HCT116 (cell line): ENCODE measurements at regions not wholly inside any gene's neighbourhood (a gene's known extent, or its start where the extent isn't known, plus 50 kb on each side); places are given as distances from the start of the nearest gene placed in this dataset.

Experiments used
- ATAC-seq: fragments of 200-7000 bp; cut with Tn5 transposase; 2 replicates; pipeline ENCODE4 v1.9.1; 2020; ENCODE audit warnings: mild to moderate bottlenecking, moderate library complexity
- BruUV-seq: library from RNA; stranded (reverse); fragments of 400-500 nt; replicated peaks from 2 replicates; lab custom pipeline; 2021; lab: Mats Ljungman, UMichigan
- CTCF ChIA-PET: fragments of 300-600 bp; sonication (Branson Sonifier 250); formaldehyde crosslinking; loops from one replicate; lab custom pipeline; 2021; ENCODE audit warnings: antibody characterized with exemption; lab: Charles Lee
- POLR2A ChIA-PET: fragments of 300-600, 350-600 bp; sonication (Branson Sonifier 250); formaldehyde crosslinking; loops from one replicate; lab custom pipeline; 2021; ENCODE audit warnings: antibody characterized with exemption; lab: Charles Lee
- RAD21 ChIA-PET, 2 experiments: fragments of 300-600 bp; sonication (Branson Sonifier 250); formaldehyde crosslinking; loops; one replicate each; lab custom pipeline; 2023; ENCODE audit warnings: low total read pairs in 2 of 2; ENCODE audit not compliant: uncharacterized antibody in 2 of 2, unreplicated experiment in 2 of 2, low non-redundant PET in 1 of 2; lab: Charles Lee
- DNase-seq: peaks from one replicate; pipeline ENCODE4 v3.0.0-alpha.2; 2010; ENCODE audit warnings: low read depth, low spot score
- H2AFZ ChIP-seq: fragments of 200-600 bp; shearing (Covaris generic), sonication (generic); 2 replicates; pipeline ENCODE4 v1.6.1; 2017; ENCODE audit warnings: low read depth, mixed run types, mixed read lengths, antibody characterized with exemption, low read length; ENCODE audit not compliant: poor library complexity, severe bottlenecking
- H3K27ac ChIP-seq: 2 replicates; pipeline ENCODE4 v1.5.1; 2012; ENCODE audit warnings: low read depth, low read length
- H3K27me3 ChIP-seq: fragments of 200-600 bp; sonication (generic); 2 replicates; pipeline ENCODE4 v1.6.1; 2016; ENCODE audit warnings: mixed run types, low read length, mixed read lengths; ENCODE audit not compliant: insufficient read depth
- H3K36me3 ChIP-seq, 2 experiments: fragments of 200-500 bp in 1 of 2; fragments of 200-600 bp in 1 of 2; sonication (Bioruptor generic) in 1 of 2; sonication (generic) in 1 of 2; 2 replicates each; pipeline versions ENCODE4 v1.5.1 to v1.6.1; 2014 to 2016; ENCODE audit warnings: low read length in 2 of 2, inconsistent platforms in 1 of 2, mixed read lengths in 1 of 2, mixed run types in 1 of 2; ENCODE audit not compliant: insufficient read depth in 2 of 2, control insufficient read depth in 1 of 2
- H3K4me1 ChIP-seq, 2 experiments: fragments of 200-600 bp in 1 of 2; sonication (generic) in 1 of 2; 2 replicates each; pipeline versions ENCODE4 v1.5.1 to v1.6.1; 2012 to 2017; ENCODE audit warnings: low read length in 2 of 2, inconsistent platforms in 1 of 2, mild to moderate bottlenecking in 1 of 2, mixed read lengths in 1 of 2, mixed run types in 1 of 2, moderate library complexity in 1 of 2; ENCODE audit not compliant: insufficient read depth in 2 of 2, control insufficient read depth in 1 of 2
- H3K4me2 ChIP-seq: fragments of 200-600 bp; sonication (generic); 2 replicates; pipeline ENCODE4 v1.6.1; 2017; ENCODE audit warnings: mixed run types, low read length, mixed read lengths
- H3K4me3 ChIP-seq, 2 experiments: fragments of 200-600 bp in 1 of 2; sonication (generic) in 1 of 2; replicated peaks in 1 of 2; 2 replicates each; pipeline ENCODE4 v1.5.1; 2011 to 2016; ENCODE audit warnings: low read length in 2 of 2, control low read depth in 1 of 2, low read depth in 1 of 2, mild to moderate bottlenecking in 1 of 2, mixed read lengths in 1 of 2, mixed run types in 1 of 2
- H3K79me2 ChIP-seq: fragments of 200-600 bp; sonication (generic); 2 replicates; pipeline ENCODE4 v1.6.1; 2017; ENCODE audit warnings: mild to moderate bottlenecking, mixed run types, low read length, moderate library complexity, mixed read lengths; ENCODE audit not compliant: insufficient read depth
- H3K9ac ChIP-seq: fragments of 200-600 bp; sonication (generic); 2 replicates; pipeline ENCODE4 v1.6.1; 2016; ENCODE audit warnings: low read length, mixed read lengths
- H3K9me2 ChIP-seq: fragments of 200-600 bp; sonication (generic), shearing (Covaris generic); 2 replicates; pipeline ENCODE4 v1.6.1; 2017; ENCODE audit warnings: mixed run types, mild to moderate bottlenecking, moderate library complexity; ENCODE audit not compliant: insufficient read depth
- H3K9me3 ChIP-seq, 2 experiments: fragments of 200-500 bp in 1 of 2; fragments of 200-600 bp in 1 of 2; sonication (Bioruptor generic) in 1 of 2; sonication (generic) in 1 of 2; 2 replicates each; pipeline ENCODE4 v1.6.1; 2014 to 2017; ENCODE audit warnings: low read length in 2 of 2, mixed read lengths in 2 of 2, inconsistent platforms in 1 of 2, low read depth in 1 of 2, mild to moderate bottlenecking in 1 of 2, mixed run types in 1 of 2, moderate library complexity in 1 of 2; ENCODE audit not compliant: control insufficient read depth in 1 of 2, insufficient read depth in 1 of 2
- H4K20me1 ChIP-seq: fragments of 200-600 bp; sonication (generic), shearing (Covaris generic); 2 replicates; pipeline ENCODE4 v1.6.1; 2017; ENCODE audit warnings: mixed run types, mild to moderate bottlenecking, moderate library complexity; ENCODE audit not compliant: insufficient read depth
- CBX3 ChIP-seq: IDR thresholded peaks from 2 replicates; pipeline ENCODE4 v1.6.1; 2012; ENCODE audit warnings: low read depth
- ELF1 ChIP-seq: IDR thresholded peaks from 2 replicates; pipeline ENCODE4 v1.6.1; 2012; ENCODE audit warnings: low read depth, borderline replicate concordance
- EZH2phosphoT487 ChIP-seq: fragments of 200-600 bp; IDR thresholded peaks from 2 replicates; pipeline ENCODE4 v1.6.1; 2018; ENCODE audit warnings: antibody characterized with exemption, borderline replicate concordance
- JUND ChIP-seq: IDR thresholded peaks from 2 replicates; pipeline ENCODE4 v1.6.1; 2012
- POLR2AphosphoS5 ChIP-seq: IDR thresholded peaks from 2 replicates; pipeline ENCODE4 v1.6.1; 2011; ENCODE audit warnings: mild to moderate bottlenecking, low read depth, low read length, moderate library complexity
- RAD21 ChIP-seq: IDR thresholded peaks from 2 replicates; pipeline ENCODE4 v1.6.1; 2012; ENCODE audit warnings: low read depth, mild to moderate bottlenecking
- REST ChIP-seq: IDR thresholded peaks from 2 replicates; pipeline ENCODE4 v1.6.1; 2012; ENCODE audit warnings: low read depth
- SP1 ChIP-seq: IDR thresholded peaks from 2 replicates; pipeline ENCODE4 v1.6.1; 2012; ENCODE audit warnings: low read depth
- SRF ChIP-seq: IDR thresholded peaks from 2 replicates; pipeline ENCODE4 v1.6.1; 2012; ENCODE audit warnings: low read depth
- TCF7L2 ChIP-seq: IDR thresholded peaks from 2 replicates; pipeline ENCODE4 v1.7.0; 2011; ENCODE audit warnings: borderline replicate concordance, inconsistent platforms; ENCODE audit not compliant: insufficient read depth, insufficient read length; ENCODE audit errors: extremely low read depth
- ZFX ChIP-seq: fragments of 450-650 bp; IDR thresholded peaks from 2 replicates; pipeline ENCODE4 v1.6.1; 2017
- ZNF274 ChIP-seq: fragments of 200-500 bp; sonication (Bioruptor generic); IDR thresholded peaks from 2 replicates; pipeline ENCODE4 v1.6.1; 2014; ENCODE audit warnings: mild to moderate bottlenecking, low read depth, low read length, inconsistent platforms
- intact Hi-C: fragments of 100-400 bp; cut with micrococcal nuclease; formaldehyde crosslinking; loops from 2 replicates; pipeline ENCODE4 v1.10.0; 2022

- intact Hi-C loops: no loop called here
- H3K9ac ChIP-seq: no peak overlapping the region
- 0 out of 4 replicates have a peak, but pooled peaks cover 0 to 6% of the 10 kb centered on the region in 2 experiments for H3K4me1 ChIP-seq
- no peaks in the 10 kb centered on the region for H3K79me2 ChIP-seq
- ChIA-PET RAD21 (no interaction called here), CTCF (interaction anchor here (1.0 kb wide), 1 partner anchor 348 kb away, joined by 3 read pairs; no protein-coding TSS in a partner anchor), POLR2A (no interaction called here)
- no peak overlapping the region for H3K4me2 ChIP-seq
- 0 out of 4 replicates have a peak, but pooled peaks cover 0 to 2% of the 10 kb centered on the region in 2 experiments for H3K9me3 ChIP-seq
- no peak overlapping the region for H3K4me3 ChIP-seq
- no peaks in the 10 kb centered on the region for H3K27me3 ChIP-seq
- H4K20me1 ChIP-seq: no peaks in the 10 kb centered on the region
- H3K36me3 ChIP-seq: no peaks in the 10 kb centered on the region
- H3K27ac ChIP-seq: no peak overlapping the region
- H2AFZ ChIP-seq: no peak overlapping the region
- no peaks in the 10 kb centered on the region for H3K9me2 ChIP-seq
- ATAC-seq (no peak), DNase-seq (no peak)
- BruUV-seq: no TSS peak
- TF ChIP-seq SRF (no peak), ZNF274 (no peak), TCF7L2 (no peak), RAD21 (no peak), JUND (no peak), CBX3 (no peak), SP1 (no peak), ZFX (no peak)
Measured at GRCh38 chr6:12635375-12635774, 81.2 kb upstream of the PHACTR1 start.

DNA sequence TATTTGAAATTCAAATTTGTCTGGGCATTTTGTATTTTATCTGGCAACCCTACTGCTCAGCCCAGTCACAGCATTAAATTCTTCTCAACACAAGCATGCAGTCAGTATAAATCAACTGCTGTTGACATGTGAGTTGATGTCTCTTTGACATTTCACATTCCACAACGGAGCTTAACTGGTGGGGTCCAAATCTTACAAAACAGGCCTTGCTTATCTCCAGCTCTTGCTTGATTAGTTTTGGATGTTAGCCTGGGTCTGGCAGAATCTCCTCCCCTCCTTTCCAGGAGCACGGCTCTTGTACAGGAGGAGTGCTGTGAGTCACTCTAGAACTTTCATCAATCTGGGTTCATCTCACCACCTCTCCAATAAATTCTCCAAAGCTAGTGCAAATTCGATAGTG is 80.8 kb upstream of the PHACTR1 start:
- TF ChIP-seq ELF1 (no peak), TCF7L2 (no peak), JUND (no peak), REST (no peak), CBX3 (no peak), POLR2AphosphoS5 (no peak), EZH2phosphoT487 (no peak), RAD21 (no peak)
- Histone ChIP-seq H3K9ac (no peak overlapping the region), H3K9me2 (no peaks in the 10 kb centered on the region), H3K4me1 (0 out of 4 replicates have a peak, but pooled peaks cover 0 to 6% of the 10 kb centered on the region in 2 experiments), H3K36me3 (no peaks in the 10 kb centered on the region), H4K20me1 (no peaks in the 10 kb centered on the region), H3K4me3 (no peak overlapping the region), H3K27me3 (no peaks in the 10 kb centered on the region), H3K79me2 (no peaks in the 10 kb centered on the region), H3K27ac (no peak overlapping the region), H2AFZ (no peak overlapping the region), H3K4me2 (no peak overlapping the region), H3K9me3 (0 out of 4 replicates have a peak, but pooled peaks cover 0 to 4% of the 10 kb centered on the region in 2 experiments)
- DNase-seq: no peak
- intact Hi-C loops: no loop called here
- BruUV-seq: no TSS peak
- RAD21 ChIA-PET: no interaction called here
- no peak for ATAC-seq
- CTCF ChIA-PET: interaction anchor here (1.0 kb wide), 1 partner anchor 349 kb away, joined by 3 read pairs; no protein-coding TSS in a partner anchor
- POLR2A ChIA-PET: no interaction called here
